ENCODE measurements at regions not wholly inside any gene's neighbourhood (a gene's known extent, or its start where the extent isn't known, plus 50 kb on each side); places are given as distances from the start of the nearest gene placed in this dataset.

- Histone ChIP-seq H3K36me3 (ENCODE audit: control insufficient read depth, insufficient read depth, low read length) (no peaks in the 10 kb centered on the region), H3K4me3 (ENCODE audit: low read length) (no peak overlapping the region), H3K27me3 (ENCODE audit: control insufficient read depth, insufficient read depth, low read length, poor library complexity, severe bottlenecking) (no peaks in the 10 kb centered on the region), H3K4me1 (ENCODE audit: control insufficient read depth, insufficient read depth, low read length) (no peaks in the 10 kb centered on the region), H3K27ac (ENCODE audit: low read depth, low read length) (no peak overlapping the region), H3K9ac (ENCODE audit: extremely low read depth, low read length, poor library complexity, severe bottlenecking) (no peak overlapping the region), H3K9me3 (ENCODE audit: control insufficient read depth, low read length) (peaks cover 4% of the 10 kb centered on the region)
- Mint-ChIP-seq H3K27ac (no peak overlapping the region), H3K36me3 (ENCODE audit: low read depth) (peaks cover 6% of the 10 kb centered on the region), H3K4me3 (no peak overlapping the region), H3K27me3 (ENCODE audit: insufficient read depth) (no peaks in the 10 kb centered on the region), H3K9me3 (peaks cover 9% of the 10 kb centered on the region), H3K4me1 (peaks cover 3% of the 10 kb centered on the region)
- no peak for DNase-seq
- 33 to 73% methylated on average over 1 to 2 of the region's 3 CpGs for WGBS, 2 experiments (ENCODE audit: insufficient coverage in 1 of 2, insufficient read length in 1 of 2)
- no peak for TF ChIP-seq CTCF (conservative IDR thresholded peaks at IDR 0.05)
These were observed 1010.8 kb downstream of the STPG2 start for GRCh38 chr4:97132435-97132834.

- no peak for TF ChIP-seq CTCF (conservative IDR thresholded peaks at IDR 0.05)
- peaks cover 30% of the 10 kb centered on the region for H3K9me3 Mint-ChIP-seq
- no peaks in the 10 kb centered on the region for H3K27me3 ChIP-seq (ENCODE audit: control insufficient read depth, insufficient read depth, low read length, poor library complexity, severe bottlenecking)
- peaks cover 24% of the 10 kb centered on the region for H3K9me3 ChIP-seq (ENCODE audit: control insufficient read depth, low read length)
- no peaks in the 10 kb centered on the region for H3K27me3 Mint-ChIP-seq (ENCODE audit: insufficient read depth)
- peaks cover 22% of the 10 kb centered on the region for H3K36me3 Mint-ChIP-seq (ENCODE audit: low read depth)
- no peak for DNase-seq
- no peak overlapping the region for H3K27ac ChIP-seq (ENCODE audit: low read depth, low read length)
- H3K4me3 ChIP-seq (ENCODE audit: low read length), result no peak overlapping the region
- no peak overlapping the region for H3K4me3 Mint-ChIP-seq
- H3K4me1 ChIP-seq (ENCODE audit: control insufficient read depth, insufficient read depth, low read length), result no peaks in the 10 kb centered on the region
- H3K27ac Mint-ChIP-seq, result no peak overlapping the region
- H3K36me3 ChIP-seq (ENCODE audit: control insufficient read depth, insufficient read depth, low read length), result no peaks in the 10 kb centered on the region
- WGBS, 2 experiments (ENCODE audit: insufficient coverage in 1 of 2, insufficient read length in 1 of 2), result 41 to 62% methylated on average over 2 of the region's 2 CpGs
- H3K9ac ChIP-seq (ENCODE audit: extremely low read depth, low read length, poor library complexity, severe bottlenecking), result no peak overlapping the region
- peaks cover 3% of the 10 kb centered on the region for H3K4me1 Mint-ChIP-seq
These were observed 1008.8 kb downstream of the STPG2 start for GRCh38 chr4:97134456-97134855.

GRCh38 chr4:97139791-97140190, 1003.5 kb downstream of the STPG2 start:
- H3K9ac ChIP-seq (ENCODE audit: extremely low read depth, low read length, poor library complexity, severe bottlenecking), result no peak overlapping the region
- no peak for TF ChIP-seq CTCF (conservative IDR thresholded peaks at IDR 0.05)
- no peaks in the 10 kb centered on the region for H3K4me1 Mint-ChIP-seq
- H3K9me3 ChIP-seq (ENCODE audit: control insufficient read depth, low read length), result peaks cover 71% of the 10 kb centered on the region
- DNase-seq, result peak; percentile 67
- no peak overlapping the region for H3K27ac ChIP-seq (ENCODE audit: low read depth, low read length)
- peaks cover 59% of the 10 kb centered on the region for H3K9me3 Mint-ChIP-seq
- WGBS, 2 experiments (ENCODE audit: insufficient coverage in 1 of 2, insufficient read length in 1 of 2), result 72 to 75% methylated on average over 4 of the region's 4 CpGs
- peak overlapping the region; percentile 40 for H3K4me3 ChIP-seq (ENCODE audit: low read length)
- no peaks in the 10 kb centered on the region for H3K36me3 ChIP-seq (ENCODE audit: control insufficient read depth, insufficient read depth, low read length)
- H3K4me1 ChIP-seq (ENCODE audit: control insufficient read depth, insufficient read depth, low read length), result no peaks in the 10 kb centered on the region
- H3K4me3 Mint-ChIP-seq, result no peak overlapping the region
- no peaks in the 10 kb centered on the region for H3K27me3 Mint-ChIP-seq (ENCODE audit: insufficient read depth)
- H3K36me3 Mint-ChIP-seq (ENCODE audit: low read depth), result peaks cover 38% of the 10 kb centered on the region
- no peaks in the 10 kb centered on the region for H3K27me3 ChIP-seq (ENCODE audit: control insufficient read depth, insufficient read depth, low read length, poor library complexity, severe bottlenecking)
- H3K27ac Mint-ChIP-seq, result peak overlapping the region; percentile 29
